ENCODE measurements at regions not wholly inside any gene's neighbourhood (a gene's known extent, or its start where the extent isn't known, plus 50 kb on each side); places are given as distances from the start of the nearest gene placed in this dataset.

- no peak for TF ChIP-seq MEF2D (tag; conservative IDR thresholded peaks at IDR 0.05; ENCODE audit: low read depth)
- no peak for TF ChIP-seq SIN3B (IDR thresholded peaks at IDR 0.05; ENCODE audit: low read depth)
- no peak for TF ChIP-seq ZNF282 (CRISPR knock-in tag; IDR thresholded peaks at IDR 0.05)
- TF ChIP-seq CCNT2 (IDR thresholded peaks at IDR 0.05; ENCODE audit: borderline replicate concordance, extremely low read depth, insufficient read length, low read depth, low read length), result no peak
- no peak for TF ChIP-seq MTA1 (IDR thresholded peaks at IDR 0.05; ENCODE audit: borderline replicate concordance)
- TF ChIP-seq KDM5B (IDR thresholded peaks at IDR 0.05; ENCODE audit: insufficient replicate concordance, low read depth, low read length), result no peak
- no peak for TF ChIP-seq MAFG (tag; conservative IDR thresholded peaks at IDR 0.05)
- TF ChIP-seq CXXC5 (CRISPR knock-in tag; IDR thresholded peaks at IDR 0.05), result no peak
- no peak for TF ChIP-seq MITF (IDR thresholded peaks at IDR 0.05)
- FAIRE-seq (no peak), DNase-seq (ENCODE audit: extremely low read depth in 1 of 4, low spot score in 3 of 4) (no peak), ATAC-seq (no peak)
- BruUV-seq (replicated peaks), result no TSS peak
- Histone ChIP-seq H3K9me3 (replicated peaks; ENCODE audit: control insufficient read depth, insufficient read depth, low read depth, low read length) (no peaks in the 10 kb centered on the region), H3K4me3 (no peak overlapping the region), H3K27me3 (ENCODE audit: control insufficient read depth in 2 of 2, insufficient read depth in 2 of 2, low read length in 2 of 2) (no peaks in the 10 kb centered on the region), H3K79me2 (ENCODE audit: control insufficient read depth, insufficient read depth, low read length) (no peaks in the 10 kb centered on the region), H3K4me2 (ENCODE audit: insufficient read depth, low read length) (no peak overlapping the region), H2AFZ (ENCODE audit: low read depth, low read length) (no peak overlapping the region), H3K9me1 (ENCODE audit: control insufficient read depth, insufficient read depth, low read length) (no peaks in the 10 kb centered on the region), H3K9ac (ENCODE audit: insufficient read depth in 1 of 2, low read depth in 2 of 2, low read length in 2 of 2) (no peak overlapping the region), H4K20me1 (replicated peaks; ENCODE audit: control insufficient read depth, insufficient read depth, low read length) (no peaks in the 10 kb centered on the region), H3K36me3 (ENCODE audit: control insufficient read depth, insufficient read depth, low read length) (no peaks in the 10 kb centered on the region), H3K27ac (ENCODE audit: extremely low read depth, low read depth, low read length) (no peak overlapping the region), H3K4me1 (replicated peaks in 1 of 2; ENCODE audit: control insufficient read depth in 2 of 2, insufficient read depth in 2 of 2, low read length in 2 of 2) (no peaks in the 10 kb centered on the region)
- CTCF ChIA-PET (ENCODE audit: low intra/inter-chr PET ratio), result no interaction called here
- in situ Hi-C loops (cut with MboI) (no loop called here), intact Hi-C loops (cut with micrococcal nuclease) (no loop called here)
- POLR2A ChIA-PET, result interaction anchor here (0.7 kb wide), 1 partner anchor 11 kb away, joined by 3 read pairs; no protein-coding TSS in a partner anchor
- WGBS (ENCODE audit: insufficient coverage, low coverage, missing lambda C conversion rate), result under 1% methylated on average over 8 of the region's 8 CpGs
Observed at GRCh38 chr2:82137441-82137840, 1832.9 kb upstream of the LRRTM1 start.
